Parathyroid adenoma (tissue), 2 donors: ENCODE measurements at regions not wholly inside any gene's neighbourhood (a gene's known extent, or its start where the extent isn't known, plus 50 kb on each side); places are given as distances from the start of the nearest gene placed in this dataset.

ENCODE experiments used
- H2AFZ ChIP-seq: fragments of 300-600 bp; sonication (generic); one replicate; pipeline ENCODE4 v1.7.0; 2017; ENCODE audit warnings: antibody characterized with exemption, mild to moderate bottlenecking
- H3K27ac ChIP-seq: fragments of 300-600 bp; sonication (generic); one replicate; pipeline ENCODE4 v1.7.0; 2017
- H3K27me3 ChIP-seq: fragments of 300-600 bp; sonication (generic); one replicate; pipeline ENCODE4 v1.7.0; 2017; ENCODE audit warnings: low read length; ENCODE audit not compliant: control insufficient read depth, insufficient read depth
- H3K36me3 ChIP-seq: fragments of 300-600 bp; sonication (generic); one replicate; pipeline ENCODE4 v1.7.0; 2017; ENCODE audit warnings: low read length; ENCODE audit not compliant: control insufficient read depth, insufficient read depth
- H3K4me1 ChIP-seq: fragments of 300-600 bp; sonication (generic); one replicate; pipeline ENCODE4 v1.7.0; 2017; ENCODE audit warnings: control low read depth
- H3K4me2 ChIP-seq: fragments of 300-600 bp; sonication (generic); one replicate; pipeline ENCODE4 v1.7.0; 2017; ENCODE audit warnings: low read length
- H3K4me3 ChIP-seq: fragments of 300-600 bp; sonication (generic); one replicate; pipeline ENCODE4 v1.7.0; 2017; ENCODE audit warnings: low read depth, low read length
- H3K79me2 ChIP-seq: fragments of 300-600 bp; sonication (generic); one replicate; pipeline ENCODE4 v1.7.0; 2017; ENCODE audit warnings: control low read depth
- H3K9ac ChIP-seq: fragments of 300-600 bp; sonication (generic); one replicate; pipeline ENCODE4 v1.7.0; 2017; ENCODE audit warnings: mild to moderate bottlenecking
- H3K9me3 ChIP-seq: fragments of 300-600 bp; sonication (generic); one replicate; pipeline ENCODE4 v1.7.0; 2017; ENCODE audit warnings: low read length; ENCODE audit not compliant: control insufficient read depth
- TF ChIP-seq, protein P1 (sequence below): fragments of 300-600 bp; sonication (generic); IDR thresholded peaks from one replicate; pipeline ENCODE4 v1.7.0; 2017; ENCODE audit warnings: antibody characterized with exemption, mild to moderate bottlenecking
- donor health status: primary hyperparathyroidism.

DNA sequence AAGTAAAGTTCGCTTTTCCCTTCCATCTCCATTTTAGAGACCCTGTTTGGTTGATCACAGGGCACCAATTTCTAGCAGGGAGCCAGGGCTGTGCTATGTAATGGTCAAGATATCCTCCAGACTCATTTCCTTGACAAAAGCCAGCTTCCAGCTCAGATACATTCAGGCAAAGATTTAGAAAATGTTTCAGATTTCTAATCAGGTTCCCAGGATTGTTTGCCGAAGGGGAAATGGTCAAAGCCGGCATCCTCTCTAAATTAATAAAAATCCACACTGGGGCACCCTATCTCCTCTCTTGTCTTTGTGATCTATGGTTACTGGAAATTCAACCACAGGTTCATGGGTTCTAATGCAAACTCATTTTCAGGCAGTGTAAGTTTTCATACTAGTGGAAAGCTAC lies 686.8 kb upstream of the KIF2B start:
- Histone ChIP-seq H3K9ac (no peak overlapping the region), H3K36me3 (no peaks in the 10 kb centered on the region), H2AFZ (no peak overlapping the region), H3K4me2 (no peak overlapping the region), H3K4me3 (no peak overlapping the region), H3K79me2 (no peaks in the 10 kb centered on the region), H3K27me3 (no peaks in the 10 kb centered on the region), H3K27ac (no peak overlapping the region), H3K4me1 (no peaks in the 10 kb centered on the region), H3K9me3 (no peaks in the 10 kb centered on the region)
- TF ChIP-seq, protein P1, sequence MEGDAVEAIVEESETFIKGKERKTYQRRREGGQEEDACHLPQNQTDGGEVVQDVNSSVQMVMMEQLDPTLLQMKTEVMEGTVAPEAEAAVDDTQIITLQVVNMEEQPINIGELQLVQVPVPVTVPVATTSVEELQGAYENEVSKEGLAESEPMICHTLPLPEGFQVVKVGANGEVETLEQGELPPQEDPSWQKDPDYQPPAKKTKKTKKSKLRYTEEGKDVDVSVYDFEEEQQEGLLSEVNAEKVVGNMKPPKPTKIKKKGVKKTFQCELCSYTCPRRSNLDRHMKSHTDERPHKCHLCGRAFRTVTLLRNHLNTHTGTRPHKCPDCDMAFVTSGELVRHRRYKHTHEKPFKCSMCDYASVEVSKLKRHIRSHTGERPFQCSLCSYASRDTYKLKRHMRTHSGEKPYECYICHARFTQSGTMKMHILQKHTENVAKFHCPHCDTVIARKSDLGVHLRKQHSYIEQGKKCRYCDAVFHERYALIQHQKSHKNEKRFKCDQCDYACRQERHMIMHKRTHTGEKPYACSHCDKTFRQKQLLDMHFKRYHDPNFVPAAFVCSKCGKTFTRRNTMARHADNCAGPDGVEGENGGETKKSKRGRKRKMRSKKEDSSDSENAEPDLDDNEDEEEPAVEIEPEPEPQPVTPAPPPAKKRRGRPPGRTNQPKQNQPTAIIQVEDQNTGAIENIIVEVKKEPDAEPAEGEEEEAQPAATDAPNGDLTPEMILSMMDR, result no peak

DNA sequence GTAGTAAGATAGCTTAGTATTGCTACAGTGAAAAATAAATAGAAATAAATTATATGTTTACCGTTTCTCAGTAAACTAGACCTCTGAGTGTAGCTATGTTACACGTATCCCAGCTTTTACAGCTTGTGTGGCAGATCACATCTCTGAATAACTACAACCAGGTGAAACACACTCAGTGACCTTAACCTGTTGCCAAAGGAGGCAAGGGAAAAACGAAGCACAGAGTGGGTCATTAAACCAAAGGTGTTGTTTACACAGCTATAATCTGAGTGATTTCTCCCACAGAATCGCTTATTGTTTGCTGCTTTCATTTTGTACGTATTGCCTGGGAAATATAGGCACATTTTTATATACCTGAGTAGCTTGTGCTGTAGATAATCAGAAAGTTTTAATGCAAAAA lies 688.2 kb upstream of the KIF2B start:
- no peak overlapping the region for H3K4me3 ChIP-seq
- TF ChIP-seq, protein P1, result no peak

DNA sequence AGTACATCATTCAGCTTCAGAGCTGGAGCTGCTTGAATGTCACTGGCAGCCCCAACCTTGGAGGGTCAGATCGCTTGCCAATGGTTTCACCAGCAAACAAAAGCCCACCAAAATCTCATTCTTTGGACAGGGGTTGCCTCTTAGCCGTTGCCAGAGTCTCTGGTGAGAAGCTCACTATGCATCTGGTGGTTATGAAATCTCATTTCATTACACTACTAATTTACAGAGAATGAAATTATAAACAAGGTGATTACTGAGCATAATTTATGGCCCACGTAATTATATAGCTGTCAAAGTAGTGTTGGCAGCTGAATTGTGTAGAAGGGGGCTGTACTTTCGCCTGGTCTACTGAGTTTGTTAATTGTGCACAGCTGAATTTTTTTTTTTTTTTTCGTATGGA lies 688.9 kb upstream of the KIF2B start:
- Histone ChIP-seq H3K4me1 (no peaks in the 10 kb centered on the region), H3K27ac (no peak overlapping the region), H3K4me3 (no peak overlapping the region), H2AFZ (no peak overlapping the region), H3K9me3 (no peaks in the 10 kb centered on the region), H3K79me2 (no peaks in the 10 kb centered on the region), H3K36me3 (no peaks in the 10 kb centered on the region), H3K4me2 (no peak overlapping the region), H3K9ac (no peak overlapping the region), H3K27me3 (no peaks in the 10 kb centered on the region)
- TF ChIP-seq, protein P1, result no peak

More for the DNA sequence above, 688.2 kb upstream of the KIF2B start:
- Histone ChIP-seq H3K27me3 (no peaks in the 10 kb centered on the region), H3K9ac (no peak overlapping the region), H3K27ac (no peak overlapping the region), H3K9me3 (no peaks in the 10 kb centered on the region), H3K4me2 (no peak overlapping the region), H2AFZ (no peak overlapping the region), H3K4me1 (no peaks in the 10 kb centered on the region), H3K36me3 (no peaks in the 10 kb centered on the region), H3K79me2 (no peaks in the 10 kb centered on the region)

DNA sequence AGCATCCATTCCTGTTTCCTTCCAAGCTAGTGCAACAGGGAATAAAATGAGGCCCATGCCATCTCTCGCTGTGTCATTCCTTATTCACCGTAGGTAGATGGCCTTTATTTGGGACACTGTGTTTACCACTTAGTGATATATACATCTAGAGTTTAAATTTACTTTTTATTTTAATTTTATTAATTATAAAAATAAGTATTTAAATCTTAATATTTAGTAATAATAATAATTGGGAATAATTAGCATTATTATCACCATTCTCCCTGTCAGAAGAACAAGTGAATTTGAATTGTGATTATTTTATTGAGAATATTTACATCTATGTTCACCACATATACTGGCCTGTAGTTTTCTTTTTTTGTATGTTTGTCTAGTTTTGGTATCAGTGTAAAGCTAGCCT lies 692.9 kb upstream of the KIF2B start:
- H3K79me2 ChIP-seq, result no peaks in the 10 kb centered on the region
- no peak overlapping the region for H3K9ac ChIP-seq
- TF ChIP-seq, protein P1, result no peak
- no peaks in the 10 kb centered on the region for H3K9me3 ChIP-seq
- no peak overlapping the region for H3K4me3 ChIP-seq
- H3K27ac ChIP-seq, result no peak overlapping the region
- H2AFZ ChIP-seq, result no peak overlapping the region
- no peaks in the 10 kb centered on the region for H3K36me3 ChIP-seq
- H3K4me2 ChIP-seq, result no peak overlapping the region
- H3K27me3 ChIP-seq, result no peaks in the 10 kb centered on the region
- no peaks in the 10 kb centered on the region for H3K4me1 ChIP-seq

DNA sequence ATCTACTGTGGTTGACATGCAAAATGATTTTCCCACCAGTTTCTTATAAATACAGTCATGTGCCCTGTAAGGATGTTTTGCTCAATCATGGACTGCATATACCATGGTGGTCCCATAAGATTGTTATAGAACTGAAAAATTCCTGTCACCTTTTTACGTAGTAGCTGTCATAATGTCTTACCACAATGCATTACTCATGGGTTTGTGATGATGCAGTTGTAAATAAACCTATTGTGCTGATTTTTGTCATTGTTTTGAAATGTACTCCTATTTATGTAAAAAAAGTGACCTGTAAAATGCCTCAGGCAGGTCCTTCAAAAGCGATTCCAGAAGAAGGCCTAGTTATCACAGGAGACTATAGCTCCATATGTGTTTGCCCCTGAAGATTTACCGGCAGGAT lies 695.4 kb upstream of the KIF2B start:
- Histone ChIP-seq H3K9ac (no peak overlapping the region), H3K79me2 (no peaks in the 10 kb centered on the region), H3K4me3 (no peak overlapping the region), H3K36me3 (no peaks in the 10 kb centered on the region), H2AFZ (no peak overlapping the region), H3K9me3 (no peaks in the 10 kb centered on the region), H3K27me3 (no peaks in the 10 kb centered on the region), H3K27ac (no peak overlapping the region), H3K4me2 (no peak overlapping the region), H3K4me1 (no peaks in the 10 kb centered on the region)
- TF ChIP-seq, protein P1, result no peak
